ENCODE measurements at regions not wholly inside any gene's neighbourhood (a gene's known extent, or its start where the extent isn't known, plus 50 kb on each side); places are given as distances from the start of the nearest gene placed in this dataset.

DNA sequence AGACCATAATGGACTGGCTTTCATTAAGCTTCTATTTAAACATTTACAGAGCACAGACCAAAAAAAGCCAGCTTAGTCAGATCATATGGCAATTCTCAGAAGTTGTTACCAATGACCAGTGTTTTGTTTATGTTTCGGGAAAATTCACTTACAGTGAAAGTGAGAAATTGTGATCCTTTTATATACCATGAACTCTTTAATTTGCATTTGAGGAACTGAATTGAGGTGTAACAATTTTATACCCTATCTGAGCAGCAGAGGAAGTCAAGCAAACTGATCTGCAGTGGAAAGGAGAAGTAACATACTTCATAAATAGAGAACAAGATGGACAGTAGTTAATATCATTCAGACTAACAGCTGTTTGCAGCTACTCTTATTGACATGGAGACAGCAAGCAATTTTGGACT, 97.1 kb downstream of the TMA16 start:
- POLR2A ChIA-PET: no interaction called here
- TF ChIP-seq, protein P1, sequence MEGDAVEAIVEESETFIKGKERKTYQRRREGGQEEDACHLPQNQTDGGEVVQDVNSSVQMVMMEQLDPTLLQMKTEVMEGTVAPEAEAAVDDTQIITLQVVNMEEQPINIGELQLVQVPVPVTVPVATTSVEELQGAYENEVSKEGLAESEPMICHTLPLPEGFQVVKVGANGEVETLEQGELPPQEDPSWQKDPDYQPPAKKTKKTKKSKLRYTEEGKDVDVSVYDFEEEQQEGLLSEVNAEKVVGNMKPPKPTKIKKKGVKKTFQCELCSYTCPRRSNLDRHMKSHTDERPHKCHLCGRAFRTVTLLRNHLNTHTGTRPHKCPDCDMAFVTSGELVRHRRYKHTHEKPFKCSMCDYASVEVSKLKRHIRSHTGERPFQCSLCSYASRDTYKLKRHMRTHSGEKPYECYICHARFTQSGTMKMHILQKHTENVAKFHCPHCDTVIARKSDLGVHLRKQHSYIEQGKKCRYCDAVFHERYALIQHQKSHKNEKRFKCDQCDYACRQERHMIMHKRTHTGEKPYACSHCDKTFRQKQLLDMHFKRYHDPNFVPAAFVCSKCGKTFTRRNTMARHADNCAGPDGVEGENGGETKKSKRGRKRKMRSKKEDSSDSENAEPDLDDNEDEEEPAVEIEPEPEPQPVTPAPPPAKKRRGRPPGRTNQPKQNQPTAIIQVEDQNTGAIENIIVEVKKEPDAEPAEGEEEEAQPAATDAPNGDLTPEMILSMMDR (IDR thresholded peaks at IDR 0.05; ENCODE audit: insufficient read depth, low read depth, low read length): no peak
- no peak for DNase-seq (ENCODE audit: low read depth)
- H3K27me3 ChIP-seq (ENCODE audit: control insufficient read depth, insufficient read depth, low read length): no peaks in the 10 kb centered on the region
- H3K36me3 ChIP-seq (ENCODE audit: control insufficient read depth, insufficient read depth, low read length): no peaks in the 10 kb centered on the region
- no peak overlapping the region for H3K4me3 ChIP-seq (ENCODE audit: low read depth, low read length)
- CTCF ChIA-PET: no interaction called here

DNA sequence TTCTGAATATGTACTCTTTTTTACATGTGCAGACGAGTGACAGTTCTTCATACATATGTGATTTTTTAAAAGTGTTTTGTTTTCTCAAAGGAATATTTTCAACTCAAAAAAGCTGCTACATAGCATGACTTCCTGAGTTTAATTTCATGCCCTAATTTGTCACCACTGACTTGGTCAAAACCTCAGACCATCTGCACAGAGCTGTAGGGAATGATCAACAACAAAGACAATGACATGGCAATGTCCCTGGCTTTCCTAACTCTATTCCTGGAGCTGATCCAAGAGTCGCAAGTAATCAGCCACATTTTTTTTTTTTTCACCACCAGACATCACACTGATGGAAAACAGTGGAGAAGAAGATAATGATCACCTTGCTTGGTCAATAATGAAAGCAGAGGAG, 97.7 kb downstream of the TMA16 start:
- DNase-seq (ENCODE audit: low read depth): no peak
- TF ChIP-seq, protein P1 (IDR thresholded peaks at IDR 0.05; ENCODE audit: insufficient read depth, low read depth, low read length): no peak
- H3K36me3 ChIP-seq (ENCODE audit: control insufficient read depth, insufficient read depth, low read length): no peaks in the 10 kb centered on the region
- H3K27me3 ChIP-seq (ENCODE audit: control insufficient read depth, insufficient read depth, low read length): no peaks in the 10 kb centered on the region
- H3K4me3 ChIP-seq (ENCODE audit: low read depth, low read length): no peak overlapping the region
- POLR2A ChIA-PET: no interaction called here
- CTCF ChIA-PET: no interaction called here

DNA sequence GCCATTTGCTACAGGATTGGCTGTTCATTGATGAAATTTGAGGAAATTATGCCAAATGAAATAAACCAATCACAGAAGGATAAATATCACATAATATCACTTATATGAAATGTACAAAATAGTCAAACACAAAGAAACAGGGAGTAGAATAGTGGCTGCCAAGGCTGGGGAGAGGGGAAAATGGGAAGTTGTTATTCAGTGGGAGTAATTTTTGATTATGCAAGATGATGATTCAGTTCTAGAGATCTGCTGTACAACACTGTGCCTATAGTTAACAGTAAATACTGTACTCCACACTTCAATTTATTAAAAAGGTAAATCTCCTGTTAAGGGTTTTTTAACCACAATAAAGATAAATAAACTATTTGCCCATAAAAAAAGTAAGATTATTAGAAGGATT, 101.1 kb downstream of the TMA16 start:
- CTCF ChIA-PET: no interaction called here
- Histone ChIP-seq H3K36me3 (ENCODE audit: control insufficient read depth, insufficient read depth, low read length) (no peaks in the 10 kb centered on the region), H3K27me3 (ENCODE audit: control insufficient read depth, insufficient read depth, low read length) (no peaks in the 10 kb centered on the region), H3K4me3 (ENCODE audit: low read depth, low read length) (no peak overlapping the region)
- no peak for DNase-seq (ENCODE audit: low read depth)
- POLR2A ChIA-PET: no interaction called here
- TF ChIP-seq, protein P1 (IDR thresholded peaks at IDR 0.05; ENCODE audit: insufficient read depth, low read depth, low read length): no peak

DNA sequence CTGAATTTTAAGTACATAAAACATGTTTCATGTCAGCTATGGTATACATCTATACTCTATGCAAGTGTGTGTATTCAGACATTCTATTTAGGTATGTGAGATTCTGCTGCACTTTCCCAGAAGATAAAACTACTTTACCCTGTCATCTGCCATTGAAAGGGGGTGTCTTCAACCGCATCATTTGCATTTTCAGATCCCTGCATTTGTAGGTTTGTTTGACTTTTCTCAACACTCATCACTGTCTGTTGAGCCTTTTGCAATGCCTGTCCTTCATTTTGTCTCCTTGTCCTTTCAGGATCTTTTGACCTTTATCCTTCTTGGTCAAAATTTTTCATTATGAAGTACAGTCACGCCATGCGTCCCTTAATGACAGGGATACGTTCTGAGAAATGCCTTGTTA, 103.5 kb downstream of the TMA16 start:
- no peaks in the 10 kb centered on the region for H3K27me3 ChIP-seq (ENCODE audit: control insufficient read depth, insufficient read depth, low read length)
- TF ChIP-seq, protein P1 (IDR thresholded peaks at IDR 0.05; ENCODE audit: insufficient read depth, low read depth, low read length): no peak
- no peak overlapping the region for H3K4me3 ChIP-seq (ENCODE audit: low read depth, low read length)
- CTCF ChIA-PET: no interaction called here
- H3K36me3 ChIP-seq (ENCODE audit: control insufficient read depth, insufficient read depth, low read length): no peaks in the 10 kb centered on the region
- POLR2A ChIA-PET: no interaction called here
- DNase-seq (ENCODE audit: low read depth): no peak

DNA sequence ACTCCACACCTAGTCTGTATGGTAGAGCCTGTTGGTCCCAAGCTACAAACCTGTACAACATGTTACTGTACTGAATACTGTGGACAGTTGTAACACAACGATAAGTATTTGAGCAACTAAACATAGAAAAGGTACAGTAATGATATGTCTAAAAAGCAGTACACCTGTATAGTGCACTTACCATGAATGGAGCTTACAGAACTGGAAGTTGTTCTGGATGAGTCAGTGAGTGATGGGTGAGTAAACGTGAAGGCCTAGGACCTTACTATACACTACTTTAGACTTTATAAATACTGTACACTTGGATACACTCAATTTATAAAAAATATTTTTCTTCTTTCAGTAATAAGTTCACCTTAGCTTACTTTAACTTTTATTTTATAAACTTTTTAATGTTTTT, 104.0 kb downstream of the TMA16 start:
- ChIA-PET CTCF (no interaction called here), POLR2A (no interaction called here)
- Histone ChIP-seq H3K27me3 (ENCODE audit: control insufficient read depth, insufficient read depth, low read length) (no peaks in the 10 kb centered on the region), H3K36me3 (ENCODE audit: control insufficient read depth, insufficient read depth, low read length) (no peaks in the 10 kb centered on the region), H3K4me3 (ENCODE audit: low read depth, low read length) (no peak overlapping the region)
- no peak for DNase-seq (ENCODE audit: low read depth)
- TF ChIP-seq, protein P1 (IDR thresholded peaks at IDR 0.05; ENCODE audit: insufficient read depth, low read depth, low read length): no peak

All from BJ (cell line).